Inflammatory macrophage treated with lipopolysaccharide for 1 hour (primary cell): ENCODE measurements at regions not wholly inside any gene's neighbourhood (a gene's known extent, or its start where the extent isn't known, plus 50 kb on each side); places are given as distances from the start of the nearest gene placed in this dataset.
"Not testable (repeated sequence)": the region's sequence is repeated elsewhere in the genome, so short reads cannot be mapped to it uniquely, and the experiment has no call there.

ENCODE experiments used
- DNase-seq, 2 donors: peaks; one replicate each; pipeline ENCODE4 v3.0.0-alpha.2; 2020 to 2022

GRCh38 chr7:135872861-135873260, 104.3 kb downstream of the MTPN start:
- DNase-seq, result not testable (repeated sequence)

GRCh38 chr7:135862586-135863340, 114.2 kb upstream of the FAM180A start:
- DNase-seq, result no peak

- DNase-seq, result no peak
Measured at GRCh38 chr7:135859538-135859937, 110.9 kb upstream of the FAM180A start.

DNA sequence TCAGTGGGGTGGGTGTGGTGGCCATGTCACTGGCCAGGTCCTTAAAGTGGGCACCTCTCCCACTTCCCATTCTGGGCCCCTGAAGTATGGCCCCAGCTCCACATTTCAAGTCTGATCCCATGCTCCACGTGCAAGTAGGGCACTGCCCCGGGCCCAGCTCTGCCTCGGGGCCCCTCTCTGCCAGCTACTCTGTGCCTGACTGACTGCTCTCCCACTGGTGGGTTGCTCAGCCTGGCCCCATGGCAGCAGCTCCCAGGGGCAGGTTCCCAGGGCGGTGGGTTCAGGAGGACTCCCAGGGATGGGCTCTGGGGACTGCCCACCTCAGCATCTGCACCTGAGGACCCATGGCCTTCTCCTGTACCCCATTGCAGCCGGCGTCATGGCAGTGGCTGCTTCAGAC, 110.2 kb upstream of the FAM180A start:
- no peak for DNase-seq

DNA sequence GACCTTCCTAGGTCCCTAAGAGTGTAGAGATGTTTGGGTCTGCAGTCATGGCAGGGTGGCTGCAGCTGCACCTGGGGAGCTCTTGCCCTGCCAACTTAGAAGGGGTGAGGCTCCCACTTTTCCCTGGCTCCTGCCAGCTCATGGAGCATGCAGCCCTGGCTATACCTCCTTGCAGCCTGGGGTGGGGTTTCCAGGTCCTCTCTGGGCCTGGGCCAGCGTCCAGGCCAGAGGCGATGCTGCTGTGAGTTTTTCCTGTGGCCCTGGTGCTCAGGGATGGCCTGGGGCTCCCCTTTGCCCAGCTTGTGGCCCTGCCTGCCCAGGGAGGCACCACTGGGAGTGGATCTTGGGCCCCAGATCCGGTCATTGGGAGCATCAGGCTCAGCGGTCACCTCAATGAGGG, 109.8 kb upstream of the FAM180A start:
- no peak for DNase-seq

- DNase-seq, result no peak
Measured at GRCh38 chr7:135857519-135858274, 109.1 kb upstream of the FAM180A start.

GRCh38 chr7:135856356-135857144, 107.9 kb upstream of the FAM180A start:
- no peak for DNase-seq

- no peak for DNase-seq
Measured at GRCh38 chr7:135855846-135856245, 107.2 kb upstream of the FAM180A start.

GRCh38 chr7:135853499-135853898, 104.9 kb upstream of the FAM180A start:
- no peak for DNase-seq

GRCh38 chr7:135853008-135853407, 104.4 kb upstream of the FAM180A start:
- DNase-seq, result no peak

DNA sequence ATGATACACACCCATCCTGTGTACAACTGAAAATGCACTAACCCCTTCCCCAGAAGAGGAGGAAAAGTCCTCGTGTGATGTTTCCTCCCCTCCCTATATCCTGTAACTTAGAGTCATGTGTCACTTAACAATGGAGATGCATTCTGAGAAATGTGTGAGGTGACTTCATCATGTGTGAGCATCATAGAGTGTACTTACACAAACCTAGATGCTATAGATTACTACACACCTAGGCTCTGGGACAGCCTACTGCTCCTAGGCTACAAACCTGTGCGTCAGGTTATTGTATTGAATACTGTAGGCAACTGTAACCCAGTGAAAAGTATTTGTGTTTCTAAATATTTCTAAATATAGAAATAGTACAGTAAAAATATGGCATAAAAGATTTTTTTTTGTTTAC, 98.6 kb upstream of the FAM180A start:
- DNase-seq, result no peak

- DNase-seq, result no peak
Measured at GRCh38 chr7:135846339-135846738, 97.7 kb upstream of the FAM180A start.

GRCh38 chr7:135845415-135846075, 96.9 kb upstream of the FAM180A start:
- DNase-seq, result no peak

DNA sequence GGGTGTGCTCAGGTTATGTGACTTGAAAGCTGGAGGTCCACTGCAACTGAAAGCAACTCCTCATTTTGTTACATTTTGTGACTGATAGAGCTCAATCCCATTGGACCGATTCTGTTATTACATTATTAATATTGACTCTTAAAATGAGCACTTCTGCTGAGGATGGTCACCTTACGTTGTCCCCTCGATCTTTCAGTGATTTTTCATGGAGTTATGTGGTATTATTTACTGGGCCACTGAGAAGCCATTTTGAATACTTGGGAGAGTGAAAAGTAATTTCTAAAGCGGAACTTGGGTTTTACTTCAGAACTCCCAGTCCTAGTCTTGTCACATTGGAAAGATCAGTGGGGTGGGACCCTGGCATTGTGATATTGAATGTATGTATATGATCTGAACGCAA, 96.3 kb upstream of the FAM180A start:
- no peak for DNase-seq

DNA sequence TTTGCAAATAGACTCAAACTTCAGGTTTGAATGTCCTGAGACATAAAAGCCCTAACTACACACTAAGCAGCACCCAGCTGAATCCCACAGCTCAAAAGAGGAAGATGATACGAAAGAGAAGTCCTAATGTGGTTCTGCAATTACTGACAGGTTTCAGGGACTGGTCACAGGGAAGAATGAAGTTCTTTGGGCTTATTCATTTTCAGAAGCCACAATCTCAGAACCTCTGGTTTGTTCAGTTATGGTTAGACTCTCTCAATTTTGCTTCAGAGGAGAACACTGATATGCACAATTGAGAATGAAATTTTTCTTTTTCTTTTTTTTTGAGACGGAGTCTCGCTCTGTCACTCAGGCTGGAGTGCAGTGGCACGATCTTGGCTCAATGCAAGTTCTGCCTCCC, 94.6 kb upstream of the FAM180A start:
- DNase-seq, result peak; percentile 19 to 25

DNA sequence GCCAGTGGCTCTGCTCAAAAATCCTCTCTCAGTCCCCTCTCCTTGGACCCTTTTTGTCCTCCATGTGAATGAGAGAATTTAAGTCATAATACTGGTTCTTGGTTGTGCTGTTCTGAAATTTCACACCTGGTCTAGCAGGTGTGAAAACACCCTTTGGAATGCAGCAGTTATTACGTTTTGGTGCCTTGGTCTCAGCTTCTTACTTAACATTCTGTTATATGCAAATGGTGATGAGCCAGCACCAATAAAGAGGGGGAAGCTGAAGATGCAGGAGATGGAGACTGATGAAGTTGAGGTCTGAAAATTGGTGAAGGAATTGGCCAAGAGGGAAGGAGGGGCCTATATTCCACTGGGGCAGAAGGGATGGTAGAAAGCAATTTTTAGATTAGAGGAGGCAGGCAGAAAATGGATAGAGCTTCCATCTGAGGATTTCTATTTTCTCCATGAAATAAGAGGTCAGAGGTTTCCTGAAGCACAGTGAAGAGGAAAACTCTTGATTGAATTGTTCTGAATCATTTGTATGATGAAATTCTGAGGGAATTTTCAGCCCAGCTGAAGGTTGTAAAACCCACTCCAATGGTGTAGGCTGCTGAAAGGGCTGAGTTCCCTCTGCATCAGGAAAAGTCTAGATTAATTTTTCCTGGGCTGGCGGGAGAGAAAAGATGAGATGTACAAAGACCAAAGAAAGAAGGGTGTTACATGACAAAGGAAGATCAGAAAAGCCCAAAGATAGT, 94.0 kb upstream of the FAM180A start:
- peak in 1 of 2 donors; percentile 3 for DNase-seq

GRCh38 chr7:135840591-135840990, 92.0 kb upstream of the FAM180A start:
- no peak for DNase-seq

DNA sequence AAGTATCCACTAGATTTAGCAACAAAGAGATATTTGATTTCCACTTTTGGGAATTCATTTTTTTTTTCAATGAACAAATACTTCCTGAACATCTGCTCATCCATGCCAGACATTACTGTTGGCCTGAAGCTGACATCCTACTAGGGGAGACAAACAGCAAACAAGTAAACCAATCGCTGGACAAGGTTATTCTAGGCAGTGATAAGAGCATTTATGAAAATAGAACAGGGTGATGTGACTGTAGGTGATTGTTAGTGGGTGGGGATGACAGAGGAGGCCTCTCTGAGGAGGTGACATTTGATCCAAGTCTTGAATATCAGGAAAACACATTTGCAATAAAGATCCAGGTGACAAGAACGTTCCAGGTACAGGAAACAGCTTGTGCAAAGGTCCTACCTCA, 89.1 kb upstream of the FAM180A start:
- no peak for DNase-seq

GRCh38 chr7:135834266-135834665, 85.7 kb upstream of the FAM180A start:
- DNase-seq, result no peak

- DNase-seq, result no peak
Measured at GRCh38 chr7:135833642-135834041, 85.0 kb upstream of the FAM180A start.

- DNase-seq, result no peak
Measured at GRCh38 chr7:135831455-135832195, 83.0 kb upstream of the FAM180A start.

DNA sequence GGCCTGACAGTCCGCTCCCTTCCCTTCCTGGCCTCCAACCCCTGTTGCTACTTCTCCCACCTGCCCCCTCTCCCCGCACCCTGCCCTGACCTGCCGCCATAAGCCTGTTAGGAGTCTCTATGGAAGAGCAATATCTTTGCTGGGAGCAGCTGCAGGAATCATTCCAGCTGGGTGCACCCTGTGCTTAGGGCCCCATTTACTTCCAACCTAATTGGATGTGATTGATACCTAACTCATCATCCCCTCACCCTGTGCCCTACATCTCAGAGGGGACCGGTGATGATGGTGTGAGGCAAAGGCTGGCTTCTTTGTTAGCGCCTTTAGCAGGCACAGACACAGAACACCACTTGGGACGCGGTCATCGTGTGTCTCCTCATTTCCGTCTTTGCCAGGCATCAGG, 80.0 kb upstream of the FAM180A start:
- no peak for DNase-seq
